ENCODE measurements at regions not wholly inside any gene's neighbourhood (a gene's known extent, or its start where the extent isn't known, plus 50 kb on each side); places are given as distances from the start of the nearest gene placed in this dataset.

DNA sequence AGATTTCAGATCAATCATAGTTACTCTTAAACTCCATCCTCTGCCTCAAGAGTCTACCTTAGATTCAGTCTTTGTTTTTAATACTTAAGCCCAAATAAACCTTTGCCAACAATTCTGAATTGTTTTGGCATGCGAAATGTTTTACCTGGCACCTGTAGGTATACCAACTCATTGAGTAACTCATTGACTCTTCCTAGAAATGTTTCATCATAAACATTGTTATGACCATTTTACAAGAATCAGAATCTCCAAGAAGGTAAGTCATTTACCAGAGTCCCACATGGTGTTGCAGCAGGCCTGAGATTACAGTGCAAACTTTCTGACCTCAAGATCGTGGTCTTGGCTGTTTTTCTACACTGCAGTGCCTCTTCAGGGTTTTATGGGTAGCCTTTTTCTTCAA is 750.4 kb downstream of the BRINP1 start:
- Mint-ChIP-seq H3K27me3 (ENCODE audit: low read depth, unreplicated experiment) (no peaks in the 10 kb centered on the region), H3K4me1 (ENCODE audit: low read depth, unreplicated experiment) (peaks cover 7% of the 10 kb centered on the region), H3K36me3 (ENCODE audit: low read depth, unreplicated experiment) (no peaks in the 10 kb centered on the region), H3K4me3 (ENCODE audit: unreplicated experiment) (no peak overlapping the region), H3K9me3 (ENCODE audit: unreplicated experiment) (peaks cover 1% of the 10 kb centered on the region), H3K27ac (ENCODE audit: unreplicated experiment) (no peak overlapping the region)
- DNase-seq (ENCODE audit: low read depth) (no peak), FAIRE-seq (no peak)
- H3K27ac ChIP-seq (ENCODE audit: low read depth, low read length): no peak overlapping the region
- H3K9me3 ChIP-seq (ENCODE audit: insufficient read depth, low read depth, low read length): no peaks in the 10 kb centered on the region
- no peak overlapping the region for H3K4me2 ChIP-seq (ENCODE audit: low read length)
- H2AFZ ChIP-seq (ENCODE audit: low read depth, low read length): no peak overlapping the region
- no peaks in the 10 kb centered on the region for H3K27me3 ChIP-seq (ENCODE audit: insufficient read depth, low read length)
- no peaks in the 10 kb centered on the region for H3K4me1 ChIP-seq (ENCODE audit: insufficient read depth, low read length)
- no peak for TF ChIP-seq EZH2 (IDR thresholded peaks at IDR 0.05; ENCODE audit: insufficient read depth, low read length)
- TF ChIP-seq, protein P1, sequence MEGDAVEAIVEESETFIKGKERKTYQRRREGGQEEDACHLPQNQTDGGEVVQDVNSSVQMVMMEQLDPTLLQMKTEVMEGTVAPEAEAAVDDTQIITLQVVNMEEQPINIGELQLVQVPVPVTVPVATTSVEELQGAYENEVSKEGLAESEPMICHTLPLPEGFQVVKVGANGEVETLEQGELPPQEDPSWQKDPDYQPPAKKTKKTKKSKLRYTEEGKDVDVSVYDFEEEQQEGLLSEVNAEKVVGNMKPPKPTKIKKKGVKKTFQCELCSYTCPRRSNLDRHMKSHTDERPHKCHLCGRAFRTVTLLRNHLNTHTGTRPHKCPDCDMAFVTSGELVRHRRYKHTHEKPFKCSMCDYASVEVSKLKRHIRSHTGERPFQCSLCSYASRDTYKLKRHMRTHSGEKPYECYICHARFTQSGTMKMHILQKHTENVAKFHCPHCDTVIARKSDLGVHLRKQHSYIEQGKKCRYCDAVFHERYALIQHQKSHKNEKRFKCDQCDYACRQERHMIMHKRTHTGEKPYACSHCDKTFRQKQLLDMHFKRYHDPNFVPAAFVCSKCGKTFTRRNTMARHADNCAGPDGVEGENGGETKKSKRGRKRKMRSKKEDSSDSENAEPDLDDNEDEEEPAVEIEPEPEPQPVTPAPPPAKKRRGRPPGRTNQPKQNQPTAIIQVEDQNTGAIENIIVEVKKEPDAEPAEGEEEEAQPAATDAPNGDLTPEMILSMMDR (IDR thresholded peaks at IDR 0.05; ENCODE audit: insufficient read depth, low read depth, low read length): no peak
- H4K20me1 ChIP-seq (ENCODE audit: insufficient read depth, low read length): no peaks in the 10 kb centered on the region
- H3K79me2 ChIP-seq (ENCODE audit: insufficient read depth, low read length): no peaks in the 10 kb centered on the region
- no peak overlapping the region for H3K9ac ChIP-seq (ENCODE audit: low read length)
- no peaks in the 10 kb centered on the region for H3K36me3 ChIP-seq (ENCODE audit: insufficient read depth, low read length)
- H3K4me3 ChIP-seq (ENCODE audit: insufficient read depth, low read depth, low read length): no peak overlapping the region

DNA sequence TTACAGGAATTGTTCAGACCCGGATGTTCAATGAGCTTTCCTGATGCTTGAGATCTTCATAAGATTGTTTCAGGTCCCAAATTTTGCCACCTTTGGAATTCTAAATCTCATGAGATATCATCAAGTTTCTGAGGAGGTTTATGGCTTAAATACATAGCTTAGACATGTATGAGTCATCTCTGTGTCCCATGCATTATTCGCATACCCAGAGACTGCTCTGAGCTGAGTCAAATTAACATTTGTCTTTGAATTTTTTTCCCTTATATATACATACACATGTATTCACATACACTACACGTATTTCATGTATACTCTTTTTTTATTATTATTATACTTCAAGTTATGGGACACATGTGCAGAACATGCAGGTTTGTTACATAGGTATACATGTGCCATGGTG is 744.6 kb downstream of the BRINP1 start:
- H3K9me3 Mint-ChIP-seq (ENCODE audit: unreplicated experiment): peaks cover 2% of the 10 kb centered on the region
- no peak for FAIRE-seq

DNA sequence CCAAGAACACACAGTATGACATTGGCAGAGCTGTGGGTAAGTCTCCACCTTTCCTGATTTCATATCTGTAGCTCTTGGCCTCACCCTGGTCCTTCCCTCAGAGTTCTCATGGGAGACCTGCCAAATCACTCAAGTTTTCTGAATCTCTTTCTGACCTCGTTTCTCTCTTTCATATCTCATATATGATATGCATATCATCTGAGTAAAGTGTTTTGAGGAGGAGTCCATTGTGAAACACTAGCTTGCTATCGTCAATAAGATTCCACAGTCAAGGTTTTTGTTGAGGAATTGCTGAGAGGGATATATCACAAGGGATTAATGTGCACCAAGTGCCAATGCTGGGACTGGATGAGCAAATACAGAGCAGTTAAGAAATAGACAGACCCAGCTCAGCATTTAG is 739.2 kb downstream of the BRINP1 start:
- Histone ChIP-seq H3K36me3 (ENCODE audit: insufficient read depth, low read length) (no peaks in the 10 kb centered on the region), H3K27me3 (ENCODE audit: insufficient read depth, low read length) (no peaks in the 10 kb centered on the region), H3K79me2 (ENCODE audit: insufficient read depth, low read length) (no peaks in the 10 kb centered on the region), H3K9me3 (ENCODE audit: insufficient read depth, low read depth, low read length) (no peaks in the 10 kb centered on the region), H3K4me2 (ENCODE audit: low read length) (no peak overlapping the region), H2AFZ (ENCODE audit: low read depth, low read length) (no peak overlapping the region), H3K4me3 (ENCODE audit: insufficient read depth, low read depth, low read length) (no peak overlapping the region), H3K4me1 (ENCODE audit: insufficient read depth, low read length) (no peaks in the 10 kb centered on the region), H3K27ac (ENCODE audit: low read depth, low read length) (no peak overlapping the region), H3K9ac (ENCODE audit: low read length) (no peak overlapping the region), H4K20me1 (ENCODE audit: insufficient read depth, low read length) (no peaks in the 10 kb centered on the region)
- Mint-ChIP-seq H3K27me3 (ENCODE audit: low read depth, unreplicated experiment) (no peaks in the 10 kb centered on the region), H3K4me3 (ENCODE audit: unreplicated experiment) (no peak overlapping the region), H3K27ac (ENCODE audit: unreplicated experiment) (no peak overlapping the region), H3K9me3 (ENCODE audit: unreplicated experiment) (peaks cover 11% of the 10 kb centered on the region), H3K36me3 (ENCODE audit: low read depth, unreplicated experiment) (no peaks in the 10 kb centered on the region), H3K4me1 (ENCODE audit: low read depth, unreplicated experiment) (no peaks in the 10 kb centered on the region)
- FAIRE-seq (no peak), DNase-seq (ENCODE audit: low read depth) (no peak)
- TF ChIP-seq EZH2 (IDR thresholded peaks at IDR 0.05; ENCODE audit: insufficient read depth, low read length): no peak
- TF ChIP-seq, protein P1 (IDR thresholded peaks at IDR 0.05; ENCODE audit: insufficient read depth, low read depth, low read length): no peak

More for the DNA sequence above, 744.6 kb downstream of the BRINP1 start:
- H3K4me3 Mint-ChIP-seq (ENCODE audit: unreplicated experiment): no peak overlapping the region
- no peak for TF ChIP-seq EZH2 (IDR thresholded peaks at IDR 0.05; ENCODE audit: insufficient read depth, low read length)
- TF ChIP-seq, protein P1 (IDR thresholded peaks at IDR 0.05; ENCODE audit: insufficient read depth, low read depth, low read length): no peak
- no peak overlapping the region for H3K27ac Mint-ChIP-seq (ENCODE audit: unreplicated experiment)
- no peaks in the 10 kb centered on the region for H3K4me1 Mint-ChIP-seq (ENCODE audit: low read depth, unreplicated experiment)
- H3K27ac ChIP-seq (ENCODE audit: low read depth, low read length): no peak overlapping the region
- no peak overlapping the region for H3K4me3 ChIP-seq (ENCODE audit: insufficient read depth, low read depth, low read length)
- H3K9ac ChIP-seq (ENCODE audit: low read length): no peak overlapping the region
- H3K27me3 Mint-ChIP-seq (ENCODE audit: low read depth, unreplicated experiment): no peaks in the 10 kb centered on the region
- H4K20me1 ChIP-seq (ENCODE audit: insufficient read depth, low read length): no peaks in the 10 kb centered on the region
- no peaks in the 10 kb centered on the region for H3K4me1 ChIP-seq (ENCODE audit: insufficient read depth, low read length)
- no peaks in the 10 kb centered on the region for H3K79me2 ChIP-seq (ENCODE audit: insufficient read depth, low read length)
- H3K4me2 ChIP-seq (ENCODE audit: low read length): no peak overlapping the region
- no peaks in the 10 kb centered on the region for H3K27me3 ChIP-seq (ENCODE audit: insufficient read depth, low read length)
- DNase-seq (ENCODE audit: low read depth): no peak
- H2AFZ ChIP-seq (ENCODE audit: low read depth, low read length): no peak overlapping the region
- no peaks in the 10 kb centered on the region for H3K36me3 ChIP-seq (ENCODE audit: insufficient read depth, low read length)
- H3K36me3 Mint-ChIP-seq (ENCODE audit: low read depth, unreplicated experiment): no peaks in the 10 kb centered on the region
- H3K9me3 ChIP-seq (ENCODE audit: insufficient read depth, low read depth, low read length): no peaks in the 10 kb centered on the region

Measured in astrocyte (in vitro differentiated cells and primary cell).